ENCODE measurements at regions not wholly inside any gene's neighbourhood (a gene's known extent, or its start where the extent isn't known, plus 50 kb on each side); places are given as distances from the start of the nearest gene placed in this dataset.
A peak's percentile ranks its signal among the peaks of the same experiment; 100 is the strongest.

- Histone ChIP-seq H2BK15ac (ENCODE audit: low read depth, low read length) (no peak overlapping the region), H2BK12ac (ENCODE audit: insufficient read length, low read depth, low read length) (no peak overlapping the region), H3K79me2 (ENCODE audit: insufficient read depth, low read length) (no peaks in the 10 kb centered on the region), H2BK120ac (ENCODE audit: low read depth, low read length, poor library complexity, severe bottlenecking) (no peak overlapping the region), H2BK20ac (ENCODE audit: low read depth, low read length, poor library complexity, severe bottlenecking) (no peak overlapping the region), H3K27ac (ENCODE audit: insufficient read length, low read depth, low read length) (no peak overlapping the region), H3K27me3 (ENCODE audit: insufficient read depth, low read length) (no peaks in the 10 kb centered on the region), H4K8ac (replicated peaks; ENCODE audit: insufficient read length, low read depth, low read length) (no peak overlapping the region), H3K23me2 (ENCODE audit: insufficient read length, low read depth, low read length, poor library complexity, severe bottlenecking) (no peaks in the 10 kb centered on the region), H2BK5ac (ENCODE audit: insufficient read length, low read length) (no peak overlapping the region), H3K14ac (ENCODE audit: insufficient read depth, low read length) (no peak overlapping the region), H2AK5ac (ENCODE audit: insufficient read length, low read length) (no peak overlapping the region), H4K5ac (ENCODE audit: insufficient read length, low read depth, low read length) (no peak overlapping the region), H4K91ac (ENCODE audit: insufficient read length, low read depth, low read length) (no peak overlapping the region), H3K9me3 (ENCODE audit: control insufficient read depth, low read depth, low read length) (no peaks in the 10 kb centered on the region), H3K4me1 (ENCODE audit: insufficient read depth, low read length) (no peaks in the 10 kb centered on the region; the same call in 1 of the 2 replicates), H3K4me2 (ENCODE audit: insufficient read depth, insufficient read length, low read length) (no peak overlapping the region), H3K23ac (ENCODE audit: insufficient read length, low read depth, low read length) (no peak overlapping the region), H3K56ac (ENCODE audit: insufficient read length, low read depth, low read length) (no peak overlapping the region), H2AFZ (ENCODE audit: low read length) (no peak overlapping the region), H3K79me1 (ENCODE audit: insufficient read depth, low read depth, low read length, poor library complexity, severe bottlenecking) (no peaks in the 10 kb centered on the region), H3K4ac (ENCODE audit: low read depth, low read length) (no peak overlapping the region), H3T11ph (ENCODE audit: low read length) (no peak overlapping the region), H3K9ac (ENCODE audit: extremely low read depth, insufficient read length, low read length) (no peak overlapping the region), H3K18ac (ENCODE audit: insufficient read length, low read depth, low read length) (no peak overlapping the region), H4K20me1 (ENCODE audit: control insufficient read depth, insufficient read depth, insufficient read length) (no peaks in the 10 kb centered on the region)
- H3K27ac Mint-ChIP-seq: peak overlapping the region in 1 of 3 experiments; percentile 54; a peak in 1 of 7 replicates
- no peaks in the 10 kb centered on the region for H3K36me3 Mint-ChIP-seq (ENCODE audit: insufficient read depth in 1 of 3, low read depth in 3 of 3)
- peaks cover 21% of the 10 kb centered on the region for H3K27me3 Mint-ChIP-seq (ENCODE audit: low read depth)
- DNase-seq: no peak
- H3K4me3 Mint-ChIP-seq: no peak overlapping the region
- peaks cover 18 to 19% of the 10 kb centered on the region in 2 experiments for H3K4me1 Mint-ChIP-seq
- peaks cover 0 to 2% of the 10 kb centered on the region in 2 experiments; a peak in 2 of 5 replicates for H3K9me3 Mint-ChIP-seq
- no CpG with 5 or more reads among the region's 5 CpGs for WGBS (ENCODE audit: extremely low coverage, insufficient read length, low lambda C conversion rate)
- no peak for TF ChIP-seq CTCF (conservative IDR thresholded peaks at IDR 0.05)
Measured at GRCh38 chr12:128052777-128053176, 214.2 kb upstream of the TMEM132C start.

Data from H9 (cell line).